Endodermal cell (in vitro differentiated cells): ENCODE measurements at regions not wholly inside any gene's neighbourhood (a gene's known extent, or its start where the extent isn't known, plus 50 kb on each side); places are given as distances from the start of the nearest gene placed in this dataset.
A peak's percentile ranks its signal among the peaks of the same experiment; 100 is the strongest.

Experiments
- DNase-seq: peaks from one replicate; pipeline ENCODE4 v3.0.0-alpha.2; 2017
- H3K27ac ChIP-seq: 2 replicates; pipeline ENCODE4 v1.5.1; 2013; ENCODE audit warnings: mild to moderate bottlenecking, low read depth, low read length, moderate library complexity
- H3K27me3 ChIP-seq: 2 replicates; pipeline ENCODE4 v1.6.1; 2013; ENCODE audit warnings: mild to moderate bottlenecking, low read length, moderate library complexity; ENCODE audit not compliant: insufficient read depth, control insufficient read depth, poor library complexity, severe bottlenecking
- H3K36me3 ChIP-seq: 2 replicates; pipeline ENCODE4 v1.7.0; 2013; ENCODE audit warnings: mild to moderate bottlenecking, low read length, moderate library complexity; ENCODE audit not compliant: control insufficient read depth, insufficient read depth
- H3K4me1 ChIP-seq: one replicate; pipeline ENCODE4 v1.7.0; 2013; ENCODE audit warnings: low read length; ENCODE audit not compliant: control insufficient read depth, insufficient read depth
- H3K4me3 ChIP-seq: 2 replicates; pipeline ENCODE4 v1.5.1; 2013; ENCODE audit warnings: mild to moderate bottlenecking, low read length, moderate library complexity
- H3K9ac ChIP-seq: 2 replicates; pipeline ENCODE4 v1.6.1; 2013; ENCODE audit warnings: mild to moderate bottlenecking, low read length, moderate library complexity; ENCODE audit not compliant: poor library complexity, severe bottlenecking; ENCODE audit errors: extremely low read depth
- H3K9me3 ChIP-seq: 2 replicates; pipeline ENCODE4 v1.6.1; 2013; ENCODE audit warnings: mild to moderate bottlenecking, low read length, moderate library complexity; ENCODE audit not compliant: control insufficient read depth
- H3K27ac Mint-ChIP-seq: 2 replicates; pipeline ENCODE4 v1.8.0; 2020; ENCODE audit warnings: mixed read lengths
- H3K27me3 Mint-ChIP-seq: 2 replicates; pipeline ENCODE4 v1.8.0; 2021; ENCODE audit warnings: mild to moderate bottlenecking, mixed read lengths; ENCODE audit not compliant: insufficient read depth
- H3K36me3 Mint-ChIP-seq: 2 replicates; pipeline ENCODE4 v1.8.0; 2020; ENCODE audit warnings: low read depth, mixed read lengths
- H3K4me1 Mint-ChIP-seq: 2 replicates; pipeline ENCODE4 v1.8.0; 2020; ENCODE audit warnings: mixed read lengths
- H3K4me3 Mint-ChIP-seq: 2 replicates; pipeline ENCODE4 v1.8.0; 2020; ENCODE audit warnings: mild to moderate bottlenecking, moderate library complexity, mixed read lengths
- H3K9me3 Mint-ChIP-seq: 2 replicates; pipeline ENCODE4 v1.8.0; 2020; ENCODE audit warnings: mild to moderate bottlenecking, mixed read lengths
- WGBS, 2 experiments: methylation state at CpG; one replicate each; pipeline versions ENCODE4 v1.1.5 to v1.1.7; 2013; ENCODE audit warnings: missing lambda C conversion rate in 2 of 2, mixed read lengths in 1 of 2; ENCODE audit not compliant: insufficient coverage in 1 of 2, insufficient read length in 1 of 2; 5-methylcytosine and 5-hydroxymethylcytosine counted together
- TF ChIP-seq, protein P1 (sequence below): fragments of 200-600 bp; sonication (generic); conservative IDR thresholded peaks from 2 replicates; pipeline ENCODE4 v1.5.0; 2021; ENCODE audit warnings: antibody characterized with exemption, mild to moderate bottlenecking

GRCh38 chr6:37115236-37115895 is 54.6 kb upstream of the PIM1 start:
- Histone ChIP-seq H3K27me3 (no peaks in the 10 kb centered on the region), H3K4me3 (no peak overlapping the region), H3K9me3 (no peaks in the 10 kb centered on the region), H3K36me3 (peaks cover 4% of the 10 kb centered on the region), H3K27ac (no peak overlapping the region), H3K9ac (no peak overlapping the region), H3K4me1 (peaks cover 3% of the 10 kb centered on the region)
- Mint-ChIP-seq H3K4me3 (no peak overlapping the region), H3K27me3 (no peaks in the 10 kb centered on the region), H3K36me3 (peaks cover 7% of the 10 kb centered on the region), H3K27ac (no peak overlapping the region), H3K9me3 (no peaks in the 10 kb centered on the region), H3K4me1 (peaks cover 21% of the 10 kb centered on the region)
- DNase-seq = no peak
- TF ChIP-seq, protein P1, sequence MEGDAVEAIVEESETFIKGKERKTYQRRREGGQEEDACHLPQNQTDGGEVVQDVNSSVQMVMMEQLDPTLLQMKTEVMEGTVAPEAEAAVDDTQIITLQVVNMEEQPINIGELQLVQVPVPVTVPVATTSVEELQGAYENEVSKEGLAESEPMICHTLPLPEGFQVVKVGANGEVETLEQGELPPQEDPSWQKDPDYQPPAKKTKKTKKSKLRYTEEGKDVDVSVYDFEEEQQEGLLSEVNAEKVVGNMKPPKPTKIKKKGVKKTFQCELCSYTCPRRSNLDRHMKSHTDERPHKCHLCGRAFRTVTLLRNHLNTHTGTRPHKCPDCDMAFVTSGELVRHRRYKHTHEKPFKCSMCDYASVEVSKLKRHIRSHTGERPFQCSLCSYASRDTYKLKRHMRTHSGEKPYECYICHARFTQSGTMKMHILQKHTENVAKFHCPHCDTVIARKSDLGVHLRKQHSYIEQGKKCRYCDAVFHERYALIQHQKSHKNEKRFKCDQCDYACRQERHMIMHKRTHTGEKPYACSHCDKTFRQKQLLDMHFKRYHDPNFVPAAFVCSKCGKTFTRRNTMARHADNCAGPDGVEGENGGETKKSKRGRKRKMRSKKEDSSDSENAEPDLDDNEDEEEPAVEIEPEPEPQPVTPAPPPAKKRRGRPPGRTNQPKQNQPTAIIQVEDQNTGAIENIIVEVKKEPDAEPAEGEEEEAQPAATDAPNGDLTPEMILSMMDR = no peak
- WGBS, 2 experiments = 89 to 90% methylated on average over 5 to 10 of the region's 10 CpGs

GRCh38 chr6:37116326-37116725 is 53.6 kb upstream of the PIM1 start:
- Histone ChIP-seq H3K4me3 (no peak overlapping the region), H3K9ac (no peak overlapping the region), H3K4me1 (no peaks in the 10 kb centered on the region), H3K9me3 (no peaks in the 10 kb centered on the region), H3K36me3 (peaks cover 4% of the 10 kb centered on the region), H3K27ac (no peak overlapping the region), H3K27me3 (no peaks in the 10 kb centered on the region)
- H3K27me3 Mint-ChIP-seq = no peaks in the 10 kb centered on the region
- peaks cover 11% of the 10 kb centered on the region for H3K4me1 Mint-ChIP-seq
- DNase-seq = no peak
- H3K9me3 Mint-ChIP-seq = no peaks in the 10 kb centered on the region
- WGBS, 2 experiments = 97 to 100% methylated on average over 1 to 2 of the region's 2 CpGs
- no peak overlapping the region for H3K27ac Mint-ChIP-seq
- TF ChIP-seq, protein P1 = no peak
- H3K4me3 Mint-ChIP-seq = no peak overlapping the region
- H3K36me3 Mint-ChIP-seq = peaks cover 7% of the 10 kb centered on the region

GRCh38 chr6:37119387-37119886 is 50.5 kb upstream of the PIM1 start:
- H3K4me3 Mint-ChIP-seq = no peak overlapping the region
- TF ChIP-seq, protein P1 = no peak
- no peak for DNase-seq
- Histone ChIP-seq H3K9ac (no peak overlapping the region), H3K27me3 (no peaks in the 10 kb centered on the region), H3K9me3 (peaks cover 5% of the 10 kb centered on the region), H3K27ac (no peak overlapping the region), H3K36me3 (peaks cover 8% of the 10 kb centered on the region), H3K4me1 (peaks cover 6% of the 10 kb centered on the region), H3K4me3 (no peak overlapping the region)
- peaks cover 4% of the 10 kb centered on the region for H3K36me3 Mint-ChIP-seq
- no peaks in the 10 kb centered on the region for H3K9me3 Mint-ChIP-seq
- peaks cover 21% of the 10 kb centered on the region for H3K4me1 Mint-ChIP-seq
- peak overlapping the region; percentile 15 for H3K27ac Mint-ChIP-seq
- no peaks in the 10 kb centered on the region for H3K27me3 Mint-ChIP-seq
- 87 to 90% methylated on average over 4 to 5 of the region's 5 CpGs for WGBS, 2 experiments
